ENCODE measurements at regions not wholly inside any gene's neighbourhood (a gene's known extent, or its start where the extent isn't known, plus 50 kb on each side); places are given as distances from the start of the nearest gene placed in this dataset.

DNA sequence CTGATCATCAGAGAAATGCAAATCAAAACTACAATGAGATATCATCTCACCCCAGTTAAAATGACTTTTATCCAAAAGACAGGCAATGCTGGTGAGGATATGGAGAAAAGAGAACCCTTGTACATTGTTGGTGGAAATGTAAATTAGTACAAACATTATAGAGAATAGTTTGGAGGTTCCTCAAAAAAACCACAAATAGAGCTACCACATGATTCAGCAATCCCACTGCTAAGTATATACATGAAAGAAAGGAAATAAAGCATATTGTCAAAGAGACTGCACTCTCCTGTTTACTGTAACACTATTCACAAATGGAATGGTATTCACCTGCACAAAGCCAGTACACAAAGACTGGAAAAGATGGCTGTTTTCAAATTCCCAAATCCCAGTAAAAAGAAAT, 1233.7 kb downstream of the PCDH17 start:
- TF ChIP-seq, protein P1, sequence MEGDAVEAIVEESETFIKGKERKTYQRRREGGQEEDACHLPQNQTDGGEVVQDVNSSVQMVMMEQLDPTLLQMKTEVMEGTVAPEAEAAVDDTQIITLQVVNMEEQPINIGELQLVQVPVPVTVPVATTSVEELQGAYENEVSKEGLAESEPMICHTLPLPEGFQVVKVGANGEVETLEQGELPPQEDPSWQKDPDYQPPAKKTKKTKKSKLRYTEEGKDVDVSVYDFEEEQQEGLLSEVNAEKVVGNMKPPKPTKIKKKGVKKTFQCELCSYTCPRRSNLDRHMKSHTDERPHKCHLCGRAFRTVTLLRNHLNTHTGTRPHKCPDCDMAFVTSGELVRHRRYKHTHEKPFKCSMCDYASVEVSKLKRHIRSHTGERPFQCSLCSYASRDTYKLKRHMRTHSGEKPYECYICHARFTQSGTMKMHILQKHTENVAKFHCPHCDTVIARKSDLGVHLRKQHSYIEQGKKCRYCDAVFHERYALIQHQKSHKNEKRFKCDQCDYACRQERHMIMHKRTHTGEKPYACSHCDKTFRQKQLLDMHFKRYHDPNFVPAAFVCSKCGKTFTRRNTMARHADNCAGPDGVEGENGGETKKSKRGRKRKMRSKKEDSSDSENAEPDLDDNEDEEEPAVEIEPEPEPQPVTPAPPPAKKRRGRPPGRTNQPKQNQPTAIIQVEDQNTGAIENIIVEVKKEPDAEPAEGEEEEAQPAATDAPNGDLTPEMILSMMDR (IDR thresholded peaks at IDR 0.05; ENCODE audit: low read length) = no peak
- no peak for TF ChIP-seq EZH2 (optimal IDR thresholded peaks at IDR 0.05; ENCODE audit: low read depth, low read length)
